ENCODE measurements at regions not wholly inside any gene's neighbourhood (a gene's known extent, or its start where the extent isn't known, plus 50 kb on each side); places are given as distances from the start of the nearest gene placed in this dataset.

DNA sequence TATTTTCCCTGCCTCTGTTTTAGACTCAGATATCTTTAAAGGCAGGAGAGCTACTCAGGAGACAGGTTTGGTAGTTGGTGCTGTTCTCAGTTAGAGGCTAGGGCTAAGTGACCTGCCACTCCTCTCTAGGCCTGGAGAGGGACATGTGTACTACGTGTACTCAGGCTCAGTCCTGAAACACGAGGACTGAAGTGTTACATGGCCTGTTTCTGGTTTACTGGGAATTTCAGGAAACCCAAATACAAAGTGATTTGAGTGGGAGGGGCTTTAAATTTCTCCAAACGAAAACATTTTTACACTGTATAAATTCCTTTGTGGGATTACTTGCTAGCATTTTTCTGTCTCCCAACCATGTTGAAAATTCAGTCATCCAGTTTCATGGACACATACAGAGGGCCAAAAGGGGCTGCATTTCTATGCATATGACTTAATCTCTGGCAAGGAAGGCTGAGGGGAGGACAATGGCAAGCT is 343.3 kb downstream of the CYP26B1 start:
- no peak overlapping the region for H3K4me3 ChIP-seq
- POLR2A ChIA-PET (ENCODE audit: unreplicated experiment), result no interaction called here
- H3K9me2 ChIP-seq (ENCODE audit: insufficient read depth), result no peaks in the 10 kb centered on the region
- H3F3A ChIP-seq (ENCODE audit: insufficient read depth, low read depth), result no peaks in the 10 kb centered on the region
- no peaks in the 10 kb centered on the region for H3K9me3 ChIP-seq (ENCODE audit: insufficient read depth, low read depth)
- no TSS peak for BruUV-seq (replicated peaks)
- intact Hi-C loops (cut with micrococcal nuclease; ENCODE audit: unreplicated experiment), result loop anchor here (5.0 kb wide), 1 partner anchor 348 kb away; no protein-coding TSS in a partner anchor
- DNase-seq, result no peak
- H3K27ac ChIP-seq, result no peak overlapping the region
- TF ChIP-seq EZH2 (IDR thresholded peaks at IDR 0.05; ENCODE audit: low read depth) (no peak), CTCF (conservative IDR thresholded peaks at IDR 0.05) (no peak)
- H3K4me1 ChIP-seq (replicated peaks; ENCODE audit: insufficient read depth), result no peaks in the 10 kb centered on the region
- no peak overlapping the region for H2AFZ ChIP-seq
- H3K79me2 ChIP-seq (ENCODE audit: low read depth), result no peaks in the 10 kb centered on the region
- no peaks in the 10 kb centered on the region for H4K20me1 ChIP-seq (ENCODE audit: insufficient read depth)
- H3K27me3 ChIP-seq (ENCODE audit: insufficient read depth, low read depth), result peaks cover 29% of the 10 kb centered on the region
- CTCF ChIA-PET, result no interaction called here
- no peak overlapping the region for H3K4me2 ChIP-seq
- H3K36me3 ChIP-seq (ENCODE audit: low read depth), result no peaks in the 10 kb centered on the region

- H4K20me1 ChIP-seq (ENCODE audit: insufficient read depth), result no peaks in the 10 kb centered on the region
- no peaks in the 10 kb centered on the region for H3K79me2 ChIP-seq (ENCODE audit: low read depth)
- H3K27ac ChIP-seq, result no peak overlapping the region
- intact Hi-C loops (cut with micrococcal nuclease; ENCODE audit: unreplicated experiment), result loop anchor here (5.0 kb wide), 1 partner anchor 349 kb away; no protein-coding TSS in a partner anchor
- H3K4me3 ChIP-seq, result no peak overlapping the region
- H3F3A ChIP-seq (ENCODE audit: insufficient read depth, low read depth), result no peaks in the 10 kb centered on the region
- H3K27me3 ChIP-seq (ENCODE audit: insufficient read depth, low read depth), result peaks cover 29% of the 10 kb centered on the region
- H3K9me2 ChIP-seq (ENCODE audit: insufficient read depth), result no peaks in the 10 kb centered on the region
- TF ChIP-seq CTCF (conservative IDR thresholded peaks at IDR 0.05), result no peak
- ChIA-PET CTCF (no interaction called here), POLR2A (ENCODE audit: unreplicated experiment) (no interaction called here)
- DNase-seq, result no peak
- no peaks in the 10 kb centered on the region for H3K9me3 ChIP-seq (ENCODE audit: insufficient read depth, low read depth)
- BruUV-seq (replicated peaks), result no TSS peak
- H3K4me2 ChIP-seq, result no peak overlapping the region
- no peaks in the 10 kb centered on the region for H3K36me3 ChIP-seq (ENCODE audit: low read depth)
- H2AFZ ChIP-seq, result no peak overlapping the region
- no peaks in the 10 kb centered on the region for H3K4me1 ChIP-seq (replicated peaks; ENCODE audit: insufficient read depth)
Observed at GRCh38 chr2:71803398-71803797, 344.3 kb downstream of the CYP26B1 start.

GRCh38 chr2:71802556-71802955 is 345.1 kb downstream of the CYP26B1 start:
- no peaks in the 10 kb centered on the region for H3K4me1 ChIP-seq (replicated peaks; ENCODE audit: insufficient read depth)
- DNase-seq, result no peak
- no peak overlapping the region for H3K4me2 ChIP-seq
- H3K4me3 ChIP-seq, result no peak overlapping the region
- H3K27me3 ChIP-seq (ENCODE audit: insufficient read depth, low read depth), result peaks cover 21% of the 10 kb centered on the region
- H3K9me3 ChIP-seq (ENCODE audit: insufficient read depth, low read depth), result no peaks in the 10 kb centered on the region
- H3K27ac ChIP-seq, result no peak overlapping the region
- H2AFZ ChIP-seq, result no peak overlapping the region
- intact Hi-C loops (cut with micrococcal nuclease; ENCODE audit: unreplicated experiment), result loop anchor here (5.0 kb wide), 1 partner anchor 350 kb away; no protein-coding TSS in a partner anchor
- no peak for TF ChIP-seq CTCF (conservative IDR thresholded peaks at IDR 0.05)
- TF ChIP-seq EZH2 (IDR thresholded peaks at IDR 0.05; ENCODE audit: low read depth), result no peak
- H3K9me2 ChIP-seq (ENCODE audit: insufficient read depth), result no peaks in the 10 kb centered on the region
- no peaks in the 10 kb centered on the region for H3K36me3 ChIP-seq (ENCODE audit: low read depth)
- no peaks in the 10 kb centered on the region for H3K79me2 ChIP-seq (ENCODE audit: low read depth)
- ChIA-PET CTCF (no interaction called here), POLR2A (ENCODE audit: unreplicated experiment) (no interaction called here)
- no peaks in the 10 kb centered on the region for H3F3A ChIP-seq (ENCODE audit: insufficient read depth, low read depth)
- H4K20me1 ChIP-seq (ENCODE audit: insufficient read depth), result no peaks in the 10 kb centered on the region
- BruUV-seq (replicated peaks), result no TSS peak

Measured in PC-9 (cell line).